NB4 (cell line): ENCODE measurements at regions not wholly inside any gene's neighbourhood (a gene's known extent, or its start where the extent isn't known, plus 50 kb on each side); places are given as distances from the start of the nearest gene placed in this dataset.

Source experiments
- DNase-seq: peaks from one replicate; pipeline ENCODE4 v3.0.0; 2010; ENCODE audit warnings: low read depth
- H3K4me3 ChIP-seq: one replicate; pipeline ENCODE4 v1.5.1; 2011; ENCODE audit warnings: mild to moderate bottlenecking, low read depth, low read length, moderate library complexity
- MYC ChIP-seq: IDR thresholded peaks from 2 replicates; pipeline ENCODE4 v1.6.1; 2011; ENCODE audit warnings: low read depth, low read length
- POLR2A ChIP-seq: IDR thresholded peaks from 2 replicates; pipeline ENCODE4 v1.6.1; 2011; ENCODE audit warnings: mild to moderate bottlenecking; ENCODE audit not compliant: insufficient read length; ENCODE audit errors: extremely low read depth
- TF ChIP-seq, protein P1 (sequence below): IDR thresholded peaks from one replicate; pipeline ENCODE4 v1.5.1; 2012; ENCODE audit warnings: low read depth, low read length
- TF ChIP-seq, protein P2 (sequence below): IDR thresholded peaks from 2 replicates; pipeline ENCODE4 v1.6.1; 2011; ENCODE audit warnings: low read depth, low read length

DNA sequence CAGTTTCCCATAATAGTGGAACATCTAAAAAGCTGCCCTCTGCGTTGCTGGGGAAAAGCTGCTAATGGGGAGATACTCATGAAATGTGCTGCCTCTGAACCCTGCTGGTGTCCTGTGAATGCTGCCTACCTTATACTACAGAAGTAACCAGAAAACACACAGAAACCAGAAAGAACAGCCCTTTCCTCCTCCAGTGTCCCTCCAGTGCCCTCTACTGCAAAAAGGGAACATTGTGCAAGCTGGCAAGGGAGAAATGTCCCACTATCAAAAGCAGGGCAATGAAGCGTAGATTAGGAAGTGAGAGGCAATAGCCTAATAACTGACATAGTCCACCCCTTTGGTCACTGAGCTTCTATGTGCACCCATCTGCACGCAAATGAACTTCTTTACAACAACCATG lies 162.7 kb upstream of the ETAA1 start:
- H3K4me3 ChIP-seq: no peak overlapping the region
- TF ChIP-seq, protein P1, sequence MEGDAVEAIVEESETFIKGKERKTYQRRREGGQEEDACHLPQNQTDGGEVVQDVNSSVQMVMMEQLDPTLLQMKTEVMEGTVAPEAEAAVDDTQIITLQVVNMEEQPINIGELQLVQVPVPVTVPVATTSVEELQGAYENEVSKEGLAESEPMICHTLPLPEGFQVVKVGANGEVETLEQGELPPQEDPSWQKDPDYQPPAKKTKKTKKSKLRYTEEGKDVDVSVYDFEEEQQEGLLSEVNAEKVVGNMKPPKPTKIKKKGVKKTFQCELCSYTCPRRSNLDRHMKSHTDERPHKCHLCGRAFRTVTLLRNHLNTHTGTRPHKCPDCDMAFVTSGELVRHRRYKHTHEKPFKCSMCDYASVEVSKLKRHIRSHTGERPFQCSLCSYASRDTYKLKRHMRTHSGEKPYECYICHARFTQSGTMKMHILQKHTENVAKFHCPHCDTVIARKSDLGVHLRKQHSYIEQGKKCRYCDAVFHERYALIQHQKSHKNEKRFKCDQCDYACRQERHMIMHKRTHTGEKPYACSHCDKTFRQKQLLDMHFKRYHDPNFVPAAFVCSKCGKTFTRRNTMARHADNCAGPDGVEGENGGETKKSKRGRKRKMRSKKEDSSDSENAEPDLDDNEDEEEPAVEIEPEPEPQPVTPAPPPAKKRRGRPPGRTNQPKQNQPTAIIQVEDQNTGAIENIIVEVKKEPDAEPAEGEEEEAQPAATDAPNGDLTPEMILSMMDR: peak; percentile 26
- no peak for TF ChIP-seq POLR2A
- DNase-seq: peak; percentile 34

DNA sequence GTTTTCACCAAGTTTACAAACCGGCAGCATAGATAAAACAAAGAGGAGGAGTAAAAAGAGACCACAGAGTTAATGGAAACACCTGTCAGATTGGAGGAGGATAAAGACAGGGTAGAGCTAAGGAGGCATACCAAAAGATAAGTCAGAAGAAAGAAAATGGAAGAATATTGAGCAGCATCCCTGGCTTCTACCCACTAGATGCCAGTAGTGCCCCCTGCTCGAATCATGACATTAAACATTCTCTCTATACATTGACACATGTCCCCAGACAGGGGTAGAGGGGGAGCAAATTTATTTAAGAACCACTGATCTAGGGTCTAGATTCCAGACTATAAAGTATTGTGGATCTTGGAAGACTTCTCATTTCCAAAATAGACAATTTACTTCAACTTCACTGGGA lies 159.8 kb upstream of the ETAA1 start:
- TF ChIP-seq, protein P1: no peak
- TF ChIP-seq POLR2A (no peak), MYC (no peak)
- TF ChIP-seq, protein P2, sequence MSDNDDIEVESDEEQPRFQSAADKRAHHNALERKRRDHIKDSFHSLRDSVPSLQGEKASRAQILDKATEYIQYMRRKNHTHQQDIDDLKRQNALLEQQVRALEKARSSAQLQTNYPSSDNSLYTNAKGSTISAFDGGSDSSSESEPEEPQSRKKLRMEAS: no peak
- no peak overlapping the region for H3K4me3 ChIP-seq
- no peak for DNase-seq

DNA sequence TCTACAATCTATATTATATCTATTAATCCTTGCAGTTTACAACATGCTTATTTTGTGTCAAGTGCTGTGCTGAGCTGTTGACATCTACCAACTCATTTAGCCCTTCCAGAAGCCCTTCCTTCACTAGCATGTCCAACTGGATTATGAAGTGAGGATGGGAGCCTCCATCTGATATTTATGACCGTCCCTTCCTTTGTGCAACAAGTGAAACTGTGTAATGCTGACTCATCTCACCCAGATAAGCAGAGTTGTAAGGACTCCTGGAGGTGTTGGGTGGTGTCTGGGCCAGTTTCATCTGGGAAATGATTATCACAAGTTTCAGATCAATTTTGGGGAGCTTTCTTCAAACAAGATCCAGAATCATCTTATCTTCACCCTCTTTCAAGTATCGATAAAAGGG lies 156.6 kb upstream of the ETAA1 start:
- TF ChIP-seq POLR2A (no peak), MYC (no peak)
- TF ChIP-seq, protein P1: no peak
- TF ChIP-seq, protein P2: no peak
- H3K4me3 ChIP-seq: no peak overlapping the region
- DNase-seq: no peak

DNA sequence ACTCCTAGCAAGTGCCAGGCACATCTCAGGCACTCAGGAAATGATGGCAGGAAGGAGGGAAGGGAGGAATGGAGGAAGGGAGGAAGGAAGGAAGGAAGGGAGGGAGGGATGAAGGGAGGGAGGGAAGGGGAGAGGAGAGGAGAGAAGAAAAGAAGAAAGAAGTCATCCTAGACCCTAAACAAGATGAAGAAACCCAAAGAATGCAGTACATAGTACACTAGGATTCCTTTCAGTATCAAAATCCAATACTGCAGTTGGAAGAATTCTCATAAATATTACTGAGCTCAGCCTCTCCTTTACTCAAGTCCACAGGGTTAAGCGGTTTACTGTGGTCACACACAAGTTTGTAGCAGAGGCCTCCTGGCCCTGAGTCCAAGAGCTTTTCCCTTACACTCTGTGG lies 155.7 kb upstream of the ETAA1 start:
- H3K4me3 ChIP-seq: no peak overlapping the region
- DNase-seq: no peak
- TF ChIP-seq, protein P2: no peak
- no peak for TF ChIP-seq MYC
- TF ChIP-seq POLR2A: no peak
- TF ChIP-seq, protein P1: no peak

DNA sequence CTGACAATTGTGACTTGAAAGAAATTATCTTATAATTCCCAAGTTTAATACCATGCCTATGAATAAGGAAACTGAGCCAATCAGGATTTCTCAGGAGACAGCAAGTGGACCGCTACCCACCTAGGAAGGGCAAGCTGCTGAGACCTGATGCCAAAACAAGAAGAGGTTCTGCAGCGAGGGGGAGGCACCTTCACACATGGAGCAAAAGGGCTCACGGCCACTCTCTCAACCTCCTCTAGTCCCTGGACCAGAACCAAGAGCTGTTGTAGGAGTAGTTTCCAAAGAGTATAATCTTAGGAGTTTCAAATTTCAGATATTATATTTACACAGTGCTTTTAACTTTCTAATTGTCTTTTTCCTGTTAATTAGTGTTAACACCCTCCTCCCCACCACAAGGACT lies 154.7 kb upstream of the ETAA1 start:
- TF ChIP-seq, protein P1: no peak
- TF ChIP-seq, protein P2: no peak
- TF ChIP-seq POLR2A: no peak
- TF ChIP-seq MYC: no peak
- DNase-seq: no peak
- no peak overlapping the region for H3K4me3 ChIP-seq

DNA sequence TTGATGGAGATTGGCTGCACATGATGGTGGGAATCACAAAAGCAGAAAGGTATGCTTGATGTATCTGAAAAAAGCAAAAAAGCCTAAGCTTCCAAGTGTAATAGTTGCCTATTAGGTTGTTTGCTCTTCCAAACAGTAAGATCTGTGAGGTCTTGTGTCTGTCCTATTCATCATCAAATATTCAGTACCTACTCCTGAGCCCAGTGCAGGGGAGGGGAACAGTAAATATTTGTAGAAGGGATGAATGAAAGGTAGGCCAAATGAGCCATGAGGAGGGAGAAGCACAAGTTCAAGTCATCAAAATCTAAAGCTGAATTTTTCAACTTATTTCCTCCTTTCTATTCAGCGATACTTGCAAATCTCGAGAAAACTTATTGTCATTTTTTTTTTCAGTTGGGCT lies 153.2 kb upstream of the ETAA1 start:
- DNase-seq: no peak
- TF ChIP-seq, protein P1: no peak
- TF ChIP-seq POLR2A: no peak
- TF ChIP-seq, protein P2: no peak
- no peak for TF ChIP-seq MYC
- H3K4me3 ChIP-seq: no peak overlapping the region
